ENCODE measurements at regions not wholly inside any gene's neighbourhood (a gene's known extent, or its start where the extent isn't known, plus 50 kb on each side); places are given as distances from the start of the nearest gene placed in this dataset.

- ChIA-PET POLR2A (no interaction called here), CTCF (interaction anchor here (0.6 to 1.2 kb wide), 6 partner anchors 15 to 1156 kb away, joined by 3 to 4 read pairs (median 3); no protein-coding TSS in a partner anchor)
Measured at GRCh38 chr4:129342819-129343408, 247.0 kb downstream of the C4orf33 start.

GRCh38 chr4:129344058-129344457, 248.1 kb downstream of the C4orf33 start:
- POLR2A ChIA-PET: no interaction called here

More at GRCh38 chr4:129342819-129343408, 247.0 kb downstream of the C4orf33 start:
- WGBS (ENCODE audit: missing lambda C conversion rate): 11% methylated on average over 5 of the region's 5 CpGs
- Histone ChIP-seq H3K4me1 (0 out of 3 replicates have a peak, but pooled peaks cover 4% of the 10 kb centered on the region), H3K4me2 (peak overlapping the region; percentile 65), H3K27ac (0 out of 6 replicates have a peak overlapping the region, but pooled peaks of 1 of the 2 experiments have one; percentile 33), H3K4me3 (0 out of 3 replicates have a peak overlapping the region, but pooled peaks have one; percentile 18), H3K9me3 (no peaks in the 10 kb centered on the region)
- ATAC-seq (peak in 1 of 2 experiments; percentile 60; a peak in 3 of 6 replicates), DNase-seq (ENCODE audit: low read depth in 1 of 2, low spot score in 1 of 2) (peak in 1 of 2 experiments; percentile 23), FAIRE-seq (no peak)
- TF ChIP-seq MAX (IDR thresholded peaks at IDR 0.05) (no peak), CEBPB (IDR thresholded peaks at IDR 0.05) (peak; percentile 69 to 73)

GRCh38 chr4:129345609-129346008, 249.7 kb downstream of the C4orf33 start:
- Histone ChIP-seq H3K9me3 (no peaks in the 10 kb centered on the region), H3K4me1 (0 out of 3 replicates have a peak, but pooled peaks cover 4% of the 10 kb centered on the region), H3K4me2 (no peak overlapping the region), H3K4me3 (no peak overlapping the region), H3K27ac (no peak overlapping the region)
- no peak for ATAC-seq
- ChIA-PET POLR2A (no interaction called here), CTCF (no interaction called here)
- TF ChIP-seq MAX (IDR thresholded peaks at IDR 0.05): no peak
- 65% methylated on average over 4 of the region's 4 CpGs for WGBS (ENCODE audit: missing lambda C conversion rate)
- FAIRE-seq: no peak
- no peak for DNase-seq (ENCODE audit: low read depth in 1 of 2, low spot score in 1 of 2)

More at GRCh38 chr4:129344058-129344457, 248.1 kb downstream of the C4orf33 start:
- FAIRE-seq: no peak
- peak; percentile 13 to 44 for DNase-seq (ENCODE audit: low read depth in 1 of 2, low spot score in 1 of 2)
- H3K27ac ChIP-seq: no peak overlapping the region
- TF ChIP-seq RAD21 (conservative IDR thresholded peaks at IDR 0.05 in 1 of 2, IDR thresholded peaks at IDR 0.05 in 1 of 2) (peak; percentile 66 to 70; a peak in 4 of 5 replicates), POLR2AphosphoS2 (conservative IDR thresholded peaks at IDR 0.05; ENCODE audit: low read length) (no peak), SMC3 (IDR thresholded peaks at IDR 0.05) (peak; percentile 23; the same call in 1 of the 3 replicates), CTCF (IDR thresholded peaks at IDR 0.05) (peak; percentile 67)
- ATAC-seq: peak; percentile 85 to 87
- H3K4me1 ChIP-seq: 0 out of 3 replicates have a peak, but pooled peaks cover 4% of the 10 kb centered on the region
- H3K9me3 ChIP-seq: no peaks in the 10 kb centered on the region
- 18% methylated on average over 11 of the region's 11 CpGs for WGBS (ENCODE audit: missing lambda C conversion rate)
- CTCF ChIA-PET: interaction anchor here (0.8 to 1.2 kb wide), 8 partner anchors 8 to 317 kb away, joined by 3 to 8 read pairs (median 3); no protein-coding TSS in a partner anchor
- peak overlapping the region; percentile 65 for H3K4me2 ChIP-seq
- H3K4me3 ChIP-seq: no peak overlapping the region

- POLR2A ChIA-PET: no interaction called here
Measured at GRCh38 chr4:129346036-129346435, 250.1 kb downstream of the C4orf33 start.

More at GRCh38 chr4:129346036-129346435, 250.1 kb downstream of the C4orf33 start:
- no peak for TF ChIP-seq CEBPB (IDR thresholded peaks at IDR 0.05)
- no peak for TF ChIP-seq POLR2A (IDR thresholded peaks at IDR 0.05; ENCODE audit: low read length)
- TF ChIP-seq MYC (IDR thresholded peaks at IDR 0.05; ENCODE audit: borderline replicate concordance, low read length): no peak
- no peak for TF ChIP-seq MAX (IDR thresholded peaks at IDR 0.05)
- TF ChIP-seq NFE2L2 (conservative IDR thresholded peaks at IDR 0.05; ENCODE audit: low read length): no peak
- no peak for TF ChIP-seq HOXB13 (CRISPR knock-in tag; IDR thresholded peaks at IDR 0.05; ENCODE audit: low read depth)
- TF ChIP-seq BCL3 (IDR thresholded peaks at IDR 0.05): no peak
- no peak for TF ChIP-seq CHD2 (IDR thresholded peaks at IDR 0.05; ENCODE audit: low read length, partially characterized antibody)
- no peak for TF ChIP-seq ZFP36 (IDR thresholded peaks at IDR 0.05; ENCODE audit: borderline replicate concordance, partially characterized antibody)
- no peak for TF ChIP-seq MAFK (IDR thresholded peaks at IDR 0.05; ENCODE audit: partially characterized antibody)
- TF ChIP-seq CBX8 (IDR thresholded peaks at IDR 0.05): no peak
- TF ChIP-seq KDM1A (IDR thresholded peaks at IDR 0.05; ENCODE audit: low read depth): no peak
- no peak for TF ChIP-seq CBX2 (IDR thresholded peaks at IDR 0.05; ENCODE audit: borderline replicate concordance, low read depth)
- no peak for TF ChIP-seq PHF8 (IDR thresholded peaks at IDR 0.05; ENCODE audit: borderline replicate concordance, low read depth)
- no peak for TF ChIP-seq RAD21 (conservative IDR thresholded peaks at IDR 0.05 in 1 of 2, IDR thresholded peaks at IDR 0.05 in 1 of 2)
- TF ChIP-seq EHF (CRISPR knock-in tag; IDR thresholded peaks at IDR 0.05): no peak
- DNase-seq (ENCODE audit: low read depth in 1 of 2, low spot score in 1 of 2) (no peak), ATAC-seq (no peak), FAIRE-seq (no peak)
- no peak overlapping the region for H3K4me2 ChIP-seq
- H3K4me1 ChIP-seq: 0 out of 3 replicates have a peak, but pooled peaks cover 4% of the 10 kb centered on the region
- no peak overlapping the region for H3K27ac ChIP-seq
- no peak overlapping the region for H3K4me3 ChIP-seq
- no peaks in the 10 kb centered on the region for H3K9me3 ChIP-seq
- 50% methylated on average over 5 of the region's 5 CpGs for WGBS (ENCODE audit: missing lambda C conversion rate)
- CTCF ChIA-PET: no interaction called here

All from A549 (cell line).